GM23248 (cell line): ENCODE measurements at regions not wholly inside any gene's neighbourhood (a gene's known extent, or its start where the extent isn't known, plus 50 kb on each side); places are given as distances from the start of the nearest gene placed in this dataset.
"Not testable (repeated sequence)": the region's sequence is repeated elsewhere in the genome, so short reads cannot be mapped to it uniquely, and the experiment has no call there.

Source experiments
- DNase-seq: peaks from one replicate; pipeline ENCODE4 v3.0.0-alpha.2; 2015
- H2AFZ ChIP-seq: fragments of 200-600 bp; sonication (generic); 2 replicates; pipeline ENCODE4 v1.6.1; 2016; ENCODE audit warnings: antibody characterized with exemption
- H3F3A ChIP-seq: fragments of 200-600 bp; sonication (generic); 2 replicates; pipeline ENCODE4 v1.6.1; 2016; ENCODE audit warnings: mild to moderate bottlenecking, antibody characterized with exemption, mixed run types; ENCODE audit not compliant: insufficient read depth
- H3K27ac ChIP-seq: fragments of 200-600 bp; sonication (generic); 2 replicates; pipeline ENCODE4 v1.5.1; 2016; ENCODE audit warnings: mild to moderate bottlenecking
- H3K27me3 ChIP-seq: fragments of 200-600 bp; sonication (generic); replicated peaks from 2 replicates; pipeline ENCODE4 v1.6.1; 2016; ENCODE audit warnings: mild to moderate bottlenecking; ENCODE audit not compliant: insufficient read depth
- H3K36me3 ChIP-seq: fragments of 200-600 bp; sonication (generic); 2 replicates; pipeline ENCODE4 v1.6.1; 2016; ENCODE audit warnings: low read depth, mild to moderate bottlenecking
- H3K4me1 ChIP-seq: fragments of 200-600 bp; sonication (generic); 2 replicates; pipeline ENCODE4 v1.6.1; 2016; ENCODE audit warnings: mild to moderate bottlenecking; ENCODE audit not compliant: insufficient read depth
- H3K4me2 ChIP-seq: fragments of 200-600 bp; sonication (generic); one replicate; pipeline ENCODE4 v1.6.1; 2016; ENCODE audit warnings: mild to moderate bottlenecking; ENCODE audit not compliant: unreplicated experiment
- H3K4me3 ChIP-seq: fragments of 200-600 bp; sonication (generic); 2 replicates; pipeline ENCODE4 v1.5.1; 2016; ENCODE audit warnings: mild to moderate bottlenecking
- H3K79me2 ChIP-seq: fragments of 200-600 bp; sonication (generic); 2 replicates; pipeline ENCODE4 v1.6.1; 2016; ENCODE audit warnings: mild to moderate bottlenecking; ENCODE audit not compliant: insufficient read depth
- H3K9ac ChIP-seq: fragments of 200-600 bp; sonication (generic); 2 replicates; pipeline ENCODE4 v1.6.1; 2016; ENCODE audit warnings: mild to moderate bottlenecking
- H3K9me2 ChIP-seq: fragments of 200-600 bp; sonication (generic); 2 replicates; pipeline ENCODE4 v1.6.1; 2016; ENCODE audit warnings: mixed run types, mild to moderate bottlenecking, moderate library complexity; ENCODE audit not compliant: insufficient read depth
- H3K9me3 ChIP-seq: fragments of 200-600 bp; sonication (generic); one replicate; pipeline ENCODE4 v1.6.1; 2017; ENCODE audit warnings: low read depth
- H4K20me1 ChIP-seq: fragments of 200-600 bp; sonication (generic); 2 replicates; pipeline ENCODE4 v1.6.0; 2016; ENCODE audit not compliant: insufficient read depth
- EZH2 ChIP-seq: fragments of 200-600 bp; sonication (generic); IDR thresholded peaks from 2 replicates; pipeline ENCODE4 v1.6.1; 2018; ENCODE audit warnings: antibody characterized with exemption, mild to moderate bottlenecking; ENCODE audit not compliant: insufficient read depth, poor library complexity, severe bottlenecking
- EZH2phosphoT487 ChIP-seq: fragments of 200-600 bp; sonication (generic); IDR thresholded peaks from 2 replicates; pipeline ENCODE4 v1.6.1; 2018; ENCODE audit warnings: antibody characterized with exemption, moderate library complexity, mild to moderate bottlenecking, low read depth; ENCODE audit not compliant: insufficient read depth
- WGBS, 2 experiments: methylation state at CpG; one replicate each; pipeline ENCODE4 v1.1.6; 2015 to 2017; ENCODE audit warnings: low lambda C conversion rate in 2 of 2, low coverage in 1 of 2; ENCODE audit errors: missing lambda C conversion rate in 2 of 2; 5-methylcytosine and 5-hydroxymethylcytosine counted together
- in situ Hi-C: fragments of 300-500 bp; cut with MboI; formaldehyde crosslinking; loops from 2 replicates; pipeline ENCODE4 v1.15.0; 2020

GRCh38 chr2:35821675-35822074, 533.9 kb upstream of the CRIM1 start:
- H2AFZ ChIP-seq: no peak overlapping the region
- H4K20me1 ChIP-seq: no peaks in the 10 kb centered on the region
- H3K27ac ChIP-seq: no peak overlapping the region
- H3K4me3 ChIP-seq: no peak overlapping the region
- no peaks in the 10 kb centered on the region for H3K4me1 ChIP-seq
- H3K27me3 ChIP-seq: no peaks in the 10 kb centered on the region
- H3K79me2 ChIP-seq: no peaks in the 10 kb centered on the region
- TF ChIP-seq EZH2phosphoT487 (no peak), EZH2 (no peak)
- H3K4me2 ChIP-seq: no peak overlapping the region
- H3K9me3 ChIP-seq: no peaks in the 10 kb centered on the region
- in situ Hi-C loops: no loop called here
- no peak overlapping the region for H3K9ac ChIP-seq
- WGBS, 2 experiments: 0 to 10% methylated on average over 2 of the region's 2 CpGs
- no peaks in the 10 kb centered on the region for H3F3A ChIP-seq
- H3K36me3 ChIP-seq: no peaks in the 10 kb centered on the region
- no peaks in the 10 kb centered on the region for H3K9me2 ChIP-seq
- no peak for DNase-seq

GRCh38 chr2:35820391-35820790, 535.2 kb upstream of the CRIM1 start:
- TF ChIP-seq EZH2phosphoT487 (no peak), EZH2 (no peak)
- Histone ChIP-seq H3F3A (no peaks in the 10 kb centered on the region), H2AFZ (no peak overlapping the region), H4K20me1 (no peaks in the 10 kb centered on the region), H3K9me2 (no peaks in the 10 kb centered on the region), H3K36me3 (no peaks in the 10 kb centered on the region), H3K9me3 (no peaks in the 10 kb centered on the region), H3K4me3 (no peak overlapping the region), H3K79me2 (no peaks in the 10 kb centered on the region), H3K4me2 (no peak overlapping the region), H3K9ac (no peak overlapping the region), H3K4me1 (no peaks in the 10 kb centered on the region), H3K27ac (no peak overlapping the region), H3K27me3 (no peaks in the 10 kb centered on the region)
- DNase-seq: no peak
- 50 to 53% methylated on average over 2 of the region's 2 CpGs for WGBS, 2 experiments
- in situ Hi-C loops: no loop called here

GRCh38 chr2:35819033-35819432, 536.5 kb upstream of the CRIM1 start:
- H3K4me3 ChIP-seq: no peak overlapping the region
- no peak overlapping the region for H3K9ac ChIP-seq
- 18% methylated on average over 2 of the region's 2 CpGs for WGBS, 2 experiments
- H2AFZ ChIP-seq: no peak overlapping the region
- H3K9me2 ChIP-seq: no peaks in the 10 kb centered on the region
- H3K27me3 ChIP-seq: no peaks in the 10 kb centered on the region
- H3K79me2 ChIP-seq: no peaks in the 10 kb centered on the region
- TF ChIP-seq EZH2 (no peak), EZH2phosphoT487 (no peak)
- no peaks in the 10 kb centered on the region for H3K36me3 ChIP-seq
- H3F3A ChIP-seq: no peaks in the 10 kb centered on the region
- no peak overlapping the region for H3K4me2 ChIP-seq
- H3K27ac ChIP-seq: no peak overlapping the region
- DNase-seq: no peak
- in situ Hi-C loops: no loop called here
- H4K20me1 ChIP-seq: no peaks in the 10 kb centered on the region
- H3K9me3 ChIP-seq: no peaks in the 10 kb centered on the region
- no peaks in the 10 kb centered on the region for H3K4me1 ChIP-seq

GRCh38 chr2:35818359-35818758, 537.2 kb upstream of the CRIM1 start:
- H3K4me1 ChIP-seq, in situ Hi-C loops, H3K79me2 ChIP-seq, H4K20me1 ChIP-seq, H3K27me3 ChIP-seq, DNase-seq, H3K9ac ChIP-seq, H3K9me3 ChIP-seq, H3F3A ChIP-seq, H3K36me3 ChIP-seq, H3K4me3 ChIP-seq, H2AFZ ChIP-seq, H3K9me2 ChIP-seq, H3K27ac ChIP-seq, H3K4me2 ChIP-seq: not testable (repeated sequence)
- WGBS, 2 experiments: 6 to 12% methylated on average over 2 of the region's 2 CpGs

- H4K20me1 ChIP-seq, in situ Hi-C loops, H3K79me2 ChIP-seq, H3K27me3 ChIP-seq, H3K4me1 ChIP-seq, H3F3A ChIP-seq, H3K4me3 ChIP-seq, DNase-seq, H3K9me3 ChIP-seq, H2AFZ ChIP-seq, H3K9me2 ChIP-seq, H3K36me3 ChIP-seq, H3K4me2 ChIP-seq, H3K27ac ChIP-seq, H3K9ac ChIP-seq: not testable (repeated sequence)
- 16 to 19% methylated on average over 7 of the region's 7 CpGs for WGBS, 2 experiments
Measured at GRCh38 chr2:35814597-35814996, 541.0 kb upstream of the CRIM1 start.
